ENCODE measurements at regions not wholly inside any gene's neighbourhood (a gene's known extent, or its start where the extent isn't known, plus 50 kb on each side); places are given as distances from the start of the nearest gene placed in this dataset.

GRCh38 chr6:10310826-10311225 lies 104.0 kb downstream of the TFAP2A start:
- DNase-seq (no peak), ATAC-seq (ENCODE audit: insufficient read depth, low FRiP score) (no peak)
- 84 to 88% methylated on average over 10 of the region's 10 CpGs for WGBS, 2 donors
- H3K4me3 ChIP-seq = no peak overlapping the region
- H3K9ac ChIP-seq (ENCODE audit: insufficient read depth in 1 of 2, low read length in 2 of 2) = no peak overlapping the region
- no peaks in the 10 kb centered on the region for H3K4me1 ChIP-seq (ENCODE audit: control insufficient read depth in 5 of 5, insufficient read depth in 5 of 5, low read length in 5 of 5)
- no peak for TF ChIP-seq CTCF (IDR thresholded peaks at IDR 0.05; ENCODE audit: control extremely low read depth, extremely low read depth)
- no peak overlapping the region for H3K27ac ChIP-seq (ENCODE audit: low read depth in 1 of 2, low read length in 1 of 2)
- H3K27me3 ChIP-seq (ENCODE audit: control insufficient read depth in 3 of 3, insufficient read depth in 3 of 3, low read length in 2 of 3) = no peaks in the 10 kb centered on the region
- no peaks in the 10 kb centered on the region for H3K36me3 ChIP-seq (ENCODE audit: control insufficient read depth in 4 of 4, insufficient read depth in 4 of 4, low read length in 4 of 4)
- H3K9me3 ChIP-seq (ENCODE audit: control insufficient read depth in 4 of 4, insufficient read depth in 3 of 4, low read length in 3 of 4) = no peaks in the 10 kb centered on the region

DNA sequence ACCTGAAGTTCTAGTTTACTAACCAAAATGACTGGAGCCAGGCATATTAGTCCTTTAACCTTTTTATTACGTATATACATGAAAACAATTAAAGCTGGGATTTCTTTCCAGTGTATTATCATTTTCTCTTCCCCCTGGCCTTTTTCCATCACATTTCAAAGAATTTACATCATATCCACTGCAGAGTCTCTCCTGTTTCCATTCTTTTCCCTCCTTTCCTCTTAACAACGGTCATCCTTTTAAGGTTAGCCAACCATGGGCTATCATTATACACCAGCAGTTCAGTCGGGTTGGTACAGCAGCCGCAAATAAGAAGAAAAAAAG lies 104.6 kb downstream of the TFAP2A start:
- Histone ChIP-seq H3K9me3 (ENCODE audit: control insufficient read depth in 4 of 4, insufficient read depth in 3 of 4, low read length in 3 of 4) (no peaks in the 10 kb centered on the region), H3K4me1 (ENCODE audit: control insufficient read depth in 5 of 5, insufficient read depth in 5 of 5, low read length in 5 of 5) (no peaks in the 10 kb centered on the region), H3K4me3 (no peak overlapping the region), H3K27me3 (ENCODE audit: control insufficient read depth in 3 of 3, insufficient read depth in 3 of 3, low read length in 2 of 3) (no peaks in the 10 kb centered on the region), H3K9ac (ENCODE audit: insufficient read depth in 1 of 2, low read length in 2 of 2) (no peak overlapping the region), H3K36me3 (ENCODE audit: control insufficient read depth in 4 of 4, insufficient read depth in 4 of 4, low read length in 4 of 4) (no peaks in the 10 kb centered on the region), H3K27ac (ENCODE audit: low read depth in 1 of 2, low read length in 1 of 2) (no peak overlapping the region)
- 80 to 81% methylated on average over 4 of the region's 4 CpGs for WGBS, 2 donors
- DNase-seq = no peak
- no peak for ATAC-seq (ENCODE audit: insufficient read depth, low FRiP score)
- no peak for TF ChIP-seq CTCF (IDR thresholded peaks at IDR 0.05; ENCODE audit: control extremely low read depth, extremely low read depth)

GRCh38 chr6:10309457-10310329 lies 105.2 kb downstream of the TFAP2A start:
- WGBS, 2 donors = 60 to 65% methylated on average over 7 of the region's 7 CpGs
- H3K36me3 ChIP-seq (ENCODE audit: control insufficient read depth in 4 of 4, insufficient read depth in 4 of 4, low read length in 4 of 4) = no peaks in the 10 kb centered on the region
- no peak overlapping the region for H3K4me3 ChIP-seq
- H3K27me3 ChIP-seq (ENCODE audit: control insufficient read depth in 3 of 3, insufficient read depth in 3 of 3, low read length in 2 of 3) = no peaks in the 10 kb centered on the region
- H3K9ac ChIP-seq (ENCODE audit: insufficient read depth in 1 of 2, low read length in 2 of 2) = no peak overlapping the region
- DNase-seq (no peak), ATAC-seq (ENCODE audit: insufficient read depth, low FRiP score) (no peak)
- H3K9me3 ChIP-seq (ENCODE audit: control insufficient read depth in 4 of 4, insufficient read depth in 3 of 4, low read length in 3 of 4) = no peaks in the 10 kb centered on the region
- TF ChIP-seq CTCF (IDR thresholded peaks at IDR 0.05; ENCODE audit: control extremely low read depth, extremely low read depth) = no peak
- H3K4me1 ChIP-seq (ENCODE audit: control insufficient read depth in 5 of 5, insufficient read depth in 5 of 5, low read length in 5 of 5) = no peaks in the 10 kb centered on the region
- no peak overlapping the region for H3K27ac ChIP-seq (ENCODE audit: low read depth in 1 of 2, low read length in 1 of 2)

GRCh38 chr6:10307476-10307875 lies 107.4 kb downstream of the TFAP2A start:
- DNase-seq (no peak), ATAC-seq (ENCODE audit: insufficient read depth, low FRiP score) (no peak)
- Histone ChIP-seq H3K4me1 (ENCODE audit: control insufficient read depth in 5 of 5, insufficient read depth in 5 of 5, low read length in 5 of 5) (no peaks in the 10 kb centered on the region), H3K9ac (ENCODE audit: insufficient read depth in 1 of 2, low read length in 2 of 2) (no peak overlapping the region), H3K36me3 (ENCODE audit: control insufficient read depth in 4 of 4, insufficient read depth in 4 of 4, low read length in 4 of 4) (no peaks in the 10 kb centered on the region), H3K9me3 (ENCODE audit: control insufficient read depth in 4 of 4, insufficient read depth in 3 of 4, low read length in 3 of 4) (no peaks in the 10 kb centered on the region), H3K27ac (ENCODE audit: low read depth in 1 of 2, low read length in 1 of 2) (no peak overlapping the region), H3K4me3 (no peak overlapping the region), H3K27me3 (ENCODE audit: control insufficient read depth in 3 of 3, insufficient read depth in 3 of 3, low read length in 2 of 3) (no peaks in the 10 kb centered on the region)
- no peak for TF ChIP-seq CTCF (IDR thresholded peaks at IDR 0.05; ENCODE audit: control extremely low read depth, extremely low read depth)
- 61 to 81% methylated on average over 3 of the region's 3 CpGs for WGBS, 2 donors
